GM23248 (cell line): ENCODE measurements at regions not wholly inside any gene's neighbourhood (a gene's known extent, or its start where the extent isn't known, plus 50 kb on each side); places are given as distances from the start of the nearest gene placed in this dataset.

ENCODE experiments used
- EZH2 ChIP-seq: fragments of 200-600 bp; sonication (generic); IDR thresholded peaks from 2 replicates; pipeline ENCODE4 v1.6.1; 2018; ENCODE audit warnings: antibody characterized with exemption, mild to moderate bottlenecking; ENCODE audit not compliant: insufficient read depth, poor library complexity, severe bottlenecking
- EZH2phosphoT487 ChIP-seq: fragments of 200-600 bp; sonication (generic); IDR thresholded peaks from 2 replicates; pipeline ENCODE4 v1.6.1; 2018; ENCODE audit warnings: antibody characterized with exemption, moderate library complexity, mild to moderate bottlenecking, low read depth; ENCODE audit not compliant: insufficient read depth

DNA sequence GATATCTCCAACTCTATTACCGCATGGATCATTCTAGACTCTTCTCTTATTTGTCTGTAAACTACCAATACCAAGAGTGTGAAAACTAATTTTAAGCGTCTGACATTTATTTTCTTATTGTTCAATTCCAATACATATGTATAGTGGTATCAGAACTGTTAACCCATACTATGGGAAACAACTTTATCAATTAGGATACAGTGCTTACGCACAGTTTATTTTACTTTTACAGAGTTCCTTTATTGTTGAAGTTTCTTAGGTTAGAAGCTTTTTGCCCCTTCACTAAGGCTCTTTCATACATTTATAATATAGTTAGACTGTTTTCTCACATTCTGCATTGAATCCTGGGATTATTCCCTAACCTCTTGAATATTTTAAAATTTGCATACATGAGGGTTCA is 198.8 kb upstream of the RGPD4 start:
- TF ChIP-seq EZH2 = no peak
- TF ChIP-seq EZH2phosphoT487 = no peak
